HG03103 (cell line): ENCODE measurements at regions not wholly inside any gene's neighbourhood (a gene's known extent, or its start where the extent isn't known, plus 50 kb on each side); places are given as distances from the start of the nearest gene placed in this dataset.
"Not testable (repeated sequence)": the region's sequence is repeated elsewhere in the genome, so short reads cannot be mapped to it uniquely, and the experiment has no call there.

Experiments
- ATAC-seq: cut with Tn5 transposase; IDR thresholded peaks from one replicate; pipeline ENCODE4 v1.9.1; 2021; ENCODE audit warnings: low read depth; ENCODE audit not compliant: unreplicated experiment

- peak; percentile 34 for ATAC-seq
These were observed 459.3 kb upstream of the MEF2C start for GRCh38 chr5:89342106-89342876.

- ATAC-seq = no peak
These were observed 456.0 kb upstream of the MEF2C start for GRCh38 chr5:89338935-89339334.

- no peak for ATAC-seq
These were observed 453.1 kb upstream of the MEF2C start for GRCh38 chr5:89336111-89336510.

GRCh38 chr5:89330140-89330539, 447.2 kb upstream of the MEF2C start:
- ATAC-seq = no peak

- ATAC-seq = no peak
These were observed 444.6 kb upstream of the MEF2C start for GRCh38 chr5:89327608-89328007.

- ATAC-seq = no peak
These were observed 442.0 kb upstream of the MEF2C start for GRCh38 chr5:89324990-89325389.

GRCh38 chr5:89320421-89321277, 437.7 kb upstream of the MEF2C start:
- no peak for ATAC-seq

- not testable (repeated sequence) for ATAC-seq
These were observed 434.9 kb upstream of the MEF2C start for GRCh38 chr5:89317838-89318237.

- no peak for ATAC-seq
These were observed 432.5 kb upstream of the MEF2C start for GRCh38 chr5:89315286-89316100.

GRCh38 chr5:89313804-89314588, 431.0 kb upstream of the MEF2C start:
- ATAC-seq = peak; percentile 96

- no peak for ATAC-seq
These were observed 430.1 kb upstream of the MEF2C start for GRCh38 chr5:89313044-89313443.

- ATAC-seq = no peak
These were observed 426.3 kb upstream of the MEF2C start for GRCh38 chr5:89309268-89309667.

GRCh38 chr5:89308606-89309040, 425.6 kb upstream of the MEF2C start:
- peak; percentile 88 for ATAC-seq

- no peak for ATAC-seq
These were observed 425.0 kb upstream of the MEF2C start for GRCh38 chr5:89307972-89308371.

- not testable (repeated sequence) for ATAC-seq
These were observed 424.2 kb upstream of the MEF2C start for GRCh38 chr5:89307141-89307540.

- ATAC-seq = peak; percentile 44
These were observed 420.1 kb upstream of the MEF2C start for GRCh38 chr5:89303033-89303480.

- no peak for ATAC-seq
These were observed 419.3 kb upstream of the MEF2C start for GRCh38 chr5:89302102-89302891.

GRCh38 chr5:89301321-89302025, 418.5 kb upstream of the MEF2C start:
- peak; percentile 77 for ATAC-seq
